HS-5 (cell line): ENCODE measurements at regions not wholly inside any gene's neighbourhood (a gene's known extent, or its start where the extent isn't known, plus 50 kb on each side); places are given as distances from the start of the nearest gene placed in this dataset.

Source experiments
- DNase-seq: peaks from one replicate; pipeline ENCODE4 v3.0.0-alpha.2; 2012; ENCODE audit warnings: low read depth

- no peak for DNase-seq
These were observed 403.2 kb downstream of the KIF4B start for GRCh38 chr5:155416765-155417164.

GRCh38 chr5:155418960-155419579, 405.5 kb downstream of the KIF4B start:
- DNase-seq: no peak

- DNase-seq: no peak
These were observed 416.6 kb downstream of the KIF4B start for GRCh38 chr5:155430192-155430591.

GRCh38 chr5:155434267-155434666, 420.7 kb downstream of the KIF4B start:
- no peak for DNase-seq

- DNase-seq: no peak
These were observed 421.1 kb downstream of the KIF4B start for GRCh38 chr5:155434681-155435080.

- no peak for DNase-seq
These were observed 428.3 kb downstream of the KIF4B start for GRCh38 chr5:155441849-155442248.

- DNase-seq: no peak
These were observed 437.6 kb downstream of the KIF4B start for GRCh38 chr5:155451106-155451505.

GRCh38 chr5:155455791-155456514, 442.4 kb downstream of the KIF4B start:
- DNase-seq: no peak

- no peak for DNase-seq
These were observed 446.4 kb downstream of the KIF4B start for GRCh38 chr5:155459889-155460500.

GRCh38 chr5:155460501-155460931, 447.0 kb downstream of the KIF4B start:
- no peak for DNase-seq

GRCh38 chr5:155461304-155461703, 447.7 kb downstream of the KIF4B start:
- DNase-seq: no peak

- DNase-seq: no peak
These were observed 453.3 kb downstream of the KIF4B start for GRCh38 chr5:155466851-155467250.

- DNase-seq: no peak
These were observed 457.5 kb downstream of the KIF4B start for GRCh38 chr5:155471027-155471426.

- DNase-seq: no peak
These were observed 459.2 kb downstream of the KIF4B start for GRCh38 chr5:155472780-155473179.

GRCh38 chr5:155475318-155475717, 461.8 kb downstream of the KIF4B start:
- no peak for DNase-seq

GRCh38 chr5:155480731-155481131, 467.2 kb downstream of the KIF4B start:
- DNase-seq: no peak

- no peak for DNase-seq
These were observed 467.6 kb downstream of the KIF4B start for GRCh38 chr5:155481182-155481581.

GRCh38 chr5:155482428-155482827, 468.9 kb downstream of the KIF4B start:
- DNase-seq: no peak

GRCh38 chr5:155485386-155485785, 471.8 kb downstream of the KIF4B start:
- DNase-seq: no peak

- DNase-seq: no peak
These were observed 476.4 kb downstream of the KIF4B start for GRCh38 chr5:155489949-155490348.

GRCh38 chr5:155492191-155492590, 478.6 kb downstream of the KIF4B start:
- no peak for DNase-seq

- no peak for DNase-seq
These were observed 491.1 kb downstream of the KIF4B start for GRCh38 chr5:155504606-155505005.

- no peak for DNase-seq
These were observed 493.8 kb downstream of the KIF4B start for GRCh38 chr5:155507363-155507762.
